ENCODE measurements at regions not wholly inside any gene's neighbourhood (a gene's known extent, or its start where the extent isn't known, plus 50 kb on each side); places are given as distances from the start of the nearest gene placed in this dataset.

DNA sequence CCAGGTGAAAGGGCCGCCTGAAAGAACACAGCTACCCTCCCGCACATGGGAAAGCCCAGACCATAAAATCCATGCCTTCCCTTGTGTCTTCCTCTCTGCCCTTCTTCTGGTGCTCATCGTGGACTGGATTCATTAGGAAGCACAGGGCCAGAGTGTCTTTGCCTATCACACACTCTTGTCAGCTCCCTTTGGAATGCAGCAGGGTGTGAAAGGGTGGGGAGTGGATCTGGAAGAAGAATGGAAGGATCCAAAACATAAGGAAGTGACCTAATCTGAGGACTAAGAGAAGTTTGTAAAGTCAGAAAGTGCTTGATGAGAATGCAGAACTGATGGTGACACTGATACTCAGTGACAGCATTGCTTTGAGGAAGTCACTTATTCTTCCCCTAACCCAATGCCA, 1147.3 kb upstream of the GOT2 start:
- TF ChIP-seq, protein P1, sequence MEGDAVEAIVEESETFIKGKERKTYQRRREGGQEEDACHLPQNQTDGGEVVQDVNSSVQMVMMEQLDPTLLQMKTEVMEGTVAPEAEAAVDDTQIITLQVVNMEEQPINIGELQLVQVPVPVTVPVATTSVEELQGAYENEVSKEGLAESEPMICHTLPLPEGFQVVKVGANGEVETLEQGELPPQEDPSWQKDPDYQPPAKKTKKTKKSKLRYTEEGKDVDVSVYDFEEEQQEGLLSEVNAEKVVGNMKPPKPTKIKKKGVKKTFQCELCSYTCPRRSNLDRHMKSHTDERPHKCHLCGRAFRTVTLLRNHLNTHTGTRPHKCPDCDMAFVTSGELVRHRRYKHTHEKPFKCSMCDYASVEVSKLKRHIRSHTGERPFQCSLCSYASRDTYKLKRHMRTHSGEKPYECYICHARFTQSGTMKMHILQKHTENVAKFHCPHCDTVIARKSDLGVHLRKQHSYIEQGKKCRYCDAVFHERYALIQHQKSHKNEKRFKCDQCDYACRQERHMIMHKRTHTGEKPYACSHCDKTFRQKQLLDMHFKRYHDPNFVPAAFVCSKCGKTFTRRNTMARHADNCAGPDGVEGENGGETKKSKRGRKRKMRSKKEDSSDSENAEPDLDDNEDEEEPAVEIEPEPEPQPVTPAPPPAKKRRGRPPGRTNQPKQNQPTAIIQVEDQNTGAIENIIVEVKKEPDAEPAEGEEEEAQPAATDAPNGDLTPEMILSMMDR (IDR thresholded peaks at IDR 0.05), result no peak
- no peak for TF ChIP-seq POLR2A (IDR thresholded peaks at IDR 0.05)
- no peak for TF ChIP-seq EP300 (IDR thresholded peaks at IDR 0.05)
- TF ChIP-seq POLR2AphosphoS5 (IDR thresholded peaks at IDR 0.05), result no peak

Measured in stomach (tissue), 4 donors.